Activated CD8-positive, alpha-beta T cell treated with anti-CD3 and anti-CD28 coated beads for 36 hours (primary cell): ENCODE measurements at regions not wholly inside any gene's neighbourhood (a gene's known extent, or its start where the extent isn't known, plus 50 kb on each side); places are given as distances from the start of the nearest gene placed in this dataset.

Experiments
- ATAC-seq: fragments of 200-7000 bp; cut with Tn5 transposase; one replicate; pipeline ENCODE4 v1.10.0; 2021; ENCODE audit warnings: mild to moderate bottlenecking, moderate library complexity
- CTCF ChIA-PET: fragments of 350-600 bp; sonication (Branson Sonifier 250); formaldehyde crosslinking; loops from one replicate; lab custom pipeline; 2021; ENCODE audit warnings: antibody characterized with exemption; lab: Charles Lee
- POLR2A ChIA-PET: fragments of 350-600 bp; sonication (Branson Sonifier 250); formaldehyde crosslinking; loops from one replicate; lab custom pipeline; 2021; ENCODE audit warnings: antibody characterized with exemption; lab: Charles Lee
- DNase-seq: peaks from one replicate; pipeline ENCODE4 v3.0.0-alpha.2; 2020
- H3K27ac Mint-ChIP-seq: one replicate; pipeline ENCODE4 v1.8.0; 2021; ENCODE audit warnings: mild to moderate bottlenecking, mixed read lengths
- H3K27me3 Mint-ChIP-seq: one replicate; pipeline ENCODE4 v1.8.0; 2021; ENCODE audit warnings: mixed read lengths
- H3K36me3 Mint-ChIP-seq: one replicate; pipeline ENCODE4 v1.8.0; 2021; ENCODE audit warnings: low read depth, mixed read lengths
- H3K4me1 Mint-ChIP-seq: one replicate; pipeline ENCODE4 v1.8.0; 2021; ENCODE audit warnings: low read depth, mixed read lengths
- H3K4me3 Mint-ChIP-seq: one replicate; pipeline ENCODE4 v1.8.0; 2021; ENCODE audit warnings: mild to moderate bottlenecking, moderate library complexity, mixed read lengths
- H3K9me3 Mint-ChIP-seq: one replicate; pipeline ENCODE4 v1.8.0; 2021; ENCODE audit warnings: mixed read lengths
- intact Hi-C: fragments of 100-400 bp; cut with micrococcal nuclease; formaldehyde crosslinking; loops from one replicate; pipeline ENCODE4 v1.10.0; 2022
- TF ChIP-seq, protein P1 (sequence below): fragments of 200-600 bp; IDR thresholded peaks from one replicate; pipeline ENCODE4 v1.8.0; 2022; ENCODE audit warnings: antibody characterized with exemption, mild to moderate bottlenecking

DNA sequence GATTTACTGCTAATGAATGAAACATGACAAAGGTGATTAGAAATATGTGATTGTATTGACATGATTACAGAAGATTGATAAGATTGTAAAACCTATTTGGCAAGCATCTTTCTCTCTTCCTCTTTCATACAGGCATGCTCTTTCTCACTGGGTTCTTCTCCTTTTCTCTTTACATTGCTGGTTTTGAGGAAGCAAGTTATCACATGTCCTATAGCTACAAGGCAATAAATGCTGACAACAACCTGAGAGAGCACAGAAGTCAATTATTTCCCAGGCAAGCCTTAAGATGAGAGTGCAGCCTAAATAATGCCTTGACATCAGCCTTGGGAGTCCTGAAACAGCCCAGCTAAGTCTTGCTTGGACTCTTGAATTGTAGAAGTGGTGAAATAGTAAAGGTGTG is 875.0 kb downstream of the SLITRK1 start:
- no peak for ATAC-seq
- intact Hi-C loops = no loop called here
- CTCF ChIA-PET = no interaction called here
- no peak for DNase-seq
- Mint-ChIP-seq H3K27me3 (no peaks in the 10 kb centered on the region), H3K27ac (no peak overlapping the region), H3K9me3 (no peaks in the 10 kb centered on the region), H3K36me3 (no peaks in the 10 kb centered on the region), H3K4me3 (no peak overlapping the region), H3K4me1 (no peaks in the 10 kb centered on the region)
- POLR2A ChIA-PET = no interaction called here
- TF ChIP-seq, protein P1, sequence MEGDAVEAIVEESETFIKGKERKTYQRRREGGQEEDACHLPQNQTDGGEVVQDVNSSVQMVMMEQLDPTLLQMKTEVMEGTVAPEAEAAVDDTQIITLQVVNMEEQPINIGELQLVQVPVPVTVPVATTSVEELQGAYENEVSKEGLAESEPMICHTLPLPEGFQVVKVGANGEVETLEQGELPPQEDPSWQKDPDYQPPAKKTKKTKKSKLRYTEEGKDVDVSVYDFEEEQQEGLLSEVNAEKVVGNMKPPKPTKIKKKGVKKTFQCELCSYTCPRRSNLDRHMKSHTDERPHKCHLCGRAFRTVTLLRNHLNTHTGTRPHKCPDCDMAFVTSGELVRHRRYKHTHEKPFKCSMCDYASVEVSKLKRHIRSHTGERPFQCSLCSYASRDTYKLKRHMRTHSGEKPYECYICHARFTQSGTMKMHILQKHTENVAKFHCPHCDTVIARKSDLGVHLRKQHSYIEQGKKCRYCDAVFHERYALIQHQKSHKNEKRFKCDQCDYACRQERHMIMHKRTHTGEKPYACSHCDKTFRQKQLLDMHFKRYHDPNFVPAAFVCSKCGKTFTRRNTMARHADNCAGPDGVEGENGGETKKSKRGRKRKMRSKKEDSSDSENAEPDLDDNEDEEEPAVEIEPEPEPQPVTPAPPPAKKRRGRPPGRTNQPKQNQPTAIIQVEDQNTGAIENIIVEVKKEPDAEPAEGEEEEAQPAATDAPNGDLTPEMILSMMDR = no peak

DNA sequence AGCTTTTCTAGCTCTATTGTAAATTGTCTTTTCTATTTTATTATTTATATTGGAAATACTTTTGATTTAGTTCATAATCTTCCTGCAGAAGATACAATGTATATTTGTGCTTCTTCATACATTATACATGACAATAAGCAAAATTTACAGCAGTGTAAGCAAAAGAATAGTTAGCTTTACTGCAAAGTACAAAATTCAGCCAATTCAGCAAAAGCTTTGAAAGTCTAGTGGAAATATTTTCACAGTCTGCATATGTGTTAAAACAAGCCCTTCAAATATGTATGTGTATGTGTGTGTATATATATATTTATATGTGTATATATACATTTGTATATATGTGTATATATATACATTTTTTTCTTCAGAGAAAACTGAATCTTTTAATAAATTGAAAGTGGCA is 879.1 kb downstream of the SLITRK1 start:
- Mint-ChIP-seq H3K4me1 (no peaks in the 10 kb centered on the region), H3K4me3 (no peak overlapping the region), H3K27ac (no peak overlapping the region), H3K36me3 (no peaks in the 10 kb centered on the region), H3K9me3 (peaks cover 4% of the 10 kb centered on the region), H3K27me3 (no peaks in the 10 kb centered on the region)
- ATAC-seq (no peak), DNase-seq (no peak)
- TF ChIP-seq, protein P1 = no peak
- CTCF ChIA-PET = interaction anchor here (1.1 kb wide), 1 partner anchor 425 kb away, joined by 3 read pairs; no protein-coding TSS in a partner anchor
- POLR2A ChIA-PET = no interaction called here
- intact Hi-C loops = no loop called here

DNA sequence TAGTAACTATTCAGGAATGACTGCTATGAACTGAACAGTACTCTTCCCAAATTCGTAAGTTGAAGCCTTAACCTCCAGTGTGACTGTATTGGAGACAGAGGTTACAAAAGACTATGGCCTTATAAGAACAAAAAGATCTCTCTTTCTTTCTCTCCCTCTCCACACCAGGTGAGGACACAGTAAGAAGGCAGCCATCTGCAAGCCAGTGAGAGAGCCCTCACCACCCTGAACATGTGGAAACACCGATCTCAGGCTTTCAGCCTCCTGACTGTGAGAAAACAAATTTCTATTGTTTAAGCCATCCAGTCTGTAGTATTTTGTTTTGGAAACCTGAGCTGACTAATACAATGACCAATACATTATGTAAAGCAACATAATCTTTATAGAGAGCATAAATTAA is 888.9 kb downstream of the SLITRK1 start:
- POLR2A ChIA-PET = no interaction called here

DNA sequence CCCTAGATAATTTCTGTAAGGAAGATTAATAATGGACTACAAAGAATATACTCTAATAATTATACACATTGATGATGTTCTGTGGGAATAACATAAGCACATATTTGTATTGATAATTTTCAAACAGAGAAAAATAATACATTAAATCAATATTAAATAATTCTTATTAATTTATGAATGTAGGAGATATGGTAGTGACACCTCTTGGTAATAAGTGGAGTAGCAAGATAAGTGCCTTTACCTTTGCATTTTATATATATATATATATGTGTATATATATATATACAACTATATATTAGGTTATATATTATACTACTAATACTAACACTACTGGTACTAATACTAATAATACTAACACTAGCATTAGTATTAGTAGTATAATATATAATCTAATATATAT is 905.8 kb downstream of the SLITRK1 start:
- Mint-ChIP-seq H3K27me3 (no peaks in the 10 kb centered on the region), H3K27ac (no peak overlapping the region), H3K4me3 (no peak overlapping the region), H3K36me3 (no peaks in the 10 kb centered on the region), H3K9me3 (no peaks in the 10 kb centered on the region), H3K4me1 (no peaks in the 10 kb centered on the region)
- ChIA-PET POLR2A (no interaction called here), CTCF (no interaction called here)
- intact Hi-C loops = no loop called here
- TF ChIP-seq, protein P1 = no peak
- DNase-seq = no peak
- ATAC-seq = no peak

More for the DNA sequence above, 888.9 kb downstream of the SLITRK1 start:
- Mint-ChIP-seq H3K4me1 (no peaks in the 10 kb centered on the region), H3K27ac (no peak overlapping the region), H3K36me3 (no peaks in the 10 kb centered on the region), H3K4me3 (no peak overlapping the region), H3K27me3 (no peaks in the 10 kb centered on the region), H3K9me3 (peaks cover 2% of the 10 kb centered on the region)
- DNase-seq = no peak
- no peak for ATAC-seq
- TF ChIP-seq, protein P1 = no peak
- intact Hi-C loops = no loop called here
- CTCF ChIA-PET = no interaction called here

DNA sequence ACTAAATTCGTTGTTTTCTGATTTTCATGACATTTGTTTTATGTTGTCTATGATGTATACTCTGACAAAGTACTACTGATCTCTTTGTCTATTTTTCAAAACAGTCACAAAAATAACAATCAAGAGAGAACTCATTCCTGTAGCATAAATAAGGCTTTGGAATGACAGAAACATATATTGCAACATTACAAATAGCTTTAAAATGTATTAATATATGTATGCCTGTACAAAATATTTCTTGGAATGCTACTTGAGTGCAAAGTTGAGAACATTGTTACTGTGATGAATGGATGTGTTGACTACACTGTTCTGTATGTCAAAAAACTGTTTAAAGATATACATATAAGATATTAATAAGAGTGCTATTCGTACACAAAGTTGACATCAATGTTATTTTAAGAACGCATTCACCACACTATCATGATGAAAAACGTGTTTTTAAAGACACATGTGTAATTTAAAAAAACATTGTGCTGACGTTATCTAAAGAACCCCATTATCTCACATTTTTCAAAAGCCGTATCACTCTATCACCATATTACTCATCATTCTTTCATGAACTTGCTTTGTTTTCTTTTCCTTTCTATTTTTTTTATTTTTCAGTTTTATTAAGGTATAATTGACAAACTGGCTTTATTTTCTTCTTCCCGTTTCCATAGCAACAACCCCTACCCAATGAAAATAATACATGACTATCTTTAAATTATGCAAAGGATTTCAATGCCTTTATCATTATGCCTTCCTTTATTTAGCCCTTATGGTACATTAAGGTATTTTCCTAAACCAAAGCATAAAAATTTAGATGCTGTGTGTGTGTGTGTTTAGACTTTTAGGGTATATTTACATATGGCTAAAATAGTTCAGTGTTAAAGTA is 918.8 kb downstream of the SLITRK1 start:
- no peaks in the 10 kb centered on the region for H3K36me3 Mint-ChIP-seq
- intact Hi-C loops = no loop called here
- ATAC-seq (no peak), DNase-seq (no peak)
- CTCF ChIA-PET = interaction anchor here (0.6 kb wide), 1 partner anchor 1315 kb away, joined by 3 read pairs; no protein-coding TSS in a partner anchor
- H3K4me1 Mint-ChIP-seq = no peaks in the 10 kb centered on the region
- TF ChIP-seq, protein P1 = no peak
- peaks cover 1% of the 10 kb centered on the region for H3K9me3 Mint-ChIP-seq
- H3K27ac Mint-ChIP-seq = no peak overlapping the region
- H3K4me3 Mint-ChIP-seq = no peak overlapping the region
- POLR2A ChIA-PET = no interaction called here
- no peaks in the 10 kb centered on the region for H3K27me3 Mint-ChIP-seq
